GM18507 (cell line): ENCODE measurements at regions not wholly inside any gene's neighbourhood (a gene's known extent, or its start where the extent isn't known, plus 50 kb on each side); places are given as distances from the start of the nearest gene placed in this dataset.
A peak's percentile ranks its signal among the peaks of the same experiment; 100 is the strongest.

Experiments
- DNase-seq: peaks from one replicate; pipeline ENCODE4 v3.0.0; 2011; ENCODE audit warnings: low read depth; ENCODE audit not compliant: insufficient read length; ENCODE audit errors: extremely low spot score
- FAIRE-seq: peaks from 2 replicates; lab custom pipeline; 2011; peaks lifted over from hg19 to GRCh38; lab: Jason Lieb, UNC

DNA sequence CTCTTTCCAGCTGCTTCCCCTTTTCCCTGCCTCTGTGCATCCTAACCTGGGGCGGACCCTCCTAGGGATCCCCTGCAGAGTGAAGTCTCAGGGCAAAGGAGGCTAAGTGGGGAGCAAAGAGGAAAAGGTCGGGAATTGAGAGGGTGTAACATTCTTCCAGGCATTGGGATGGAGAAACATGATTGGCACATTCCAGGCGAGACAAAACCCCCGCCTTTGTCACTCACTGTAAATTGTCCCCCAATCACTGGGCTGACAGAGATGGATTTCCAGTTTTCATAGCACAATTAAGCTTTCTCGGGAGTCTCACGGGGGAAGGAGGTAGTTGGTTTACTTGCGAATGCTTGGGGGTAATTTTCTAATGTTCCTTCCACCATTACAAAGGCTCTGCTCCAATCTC is 74.9 kb downstream of the MIAT start:
- no peak for FAIRE-seq
- no peak for DNase-seq

GRCh38 chr22:26734339-26735018 is 77.1 kb downstream of the MIAT start:
- DNase-seq (no peak), FAIRE-seq (no peak)

DNA sequence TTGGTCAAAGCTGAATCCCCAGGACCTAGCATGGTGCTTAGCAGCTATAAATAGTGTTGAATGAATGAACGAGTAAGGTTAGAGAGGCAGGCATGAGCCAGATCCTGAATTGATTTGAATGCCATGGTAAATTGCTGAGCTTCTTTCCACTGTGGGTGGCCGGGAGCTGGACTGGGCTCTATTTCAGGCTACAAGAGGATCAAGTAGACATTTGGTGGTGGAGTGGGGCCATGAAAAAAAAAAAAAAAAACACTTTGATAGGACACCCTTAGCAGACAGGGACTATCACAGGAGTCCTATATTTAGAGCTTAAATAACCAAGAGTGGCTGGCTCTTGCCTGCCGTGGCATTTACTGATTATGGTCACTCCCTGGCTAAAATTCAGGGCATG is 77.6 kb downstream of the MIAT start:
- no peak for FAIRE-seq
- DNase-seq: no peak

DNA sequence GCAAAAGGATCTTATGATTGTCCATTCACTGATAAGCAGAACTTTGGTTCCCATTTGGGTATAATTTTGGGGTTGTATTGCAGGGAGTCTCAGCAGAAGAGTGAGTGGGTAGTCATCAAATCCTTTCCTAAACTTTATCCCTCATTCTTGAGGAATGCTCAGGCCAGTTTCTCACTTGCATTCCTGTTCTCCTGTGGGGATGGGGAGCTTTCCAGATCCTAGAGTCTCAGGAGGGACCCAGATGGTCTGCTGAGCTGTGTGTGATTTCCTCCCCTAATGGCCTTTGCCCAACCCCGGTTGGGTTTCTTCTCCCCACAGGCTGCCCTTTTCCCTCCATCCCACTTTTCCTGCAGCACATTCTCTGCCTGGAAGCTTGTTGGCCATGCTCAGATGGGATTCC is 79.9 kb downstream of the MIAT start:
- FAIRE-seq (no peak), DNase-seq (no peak)

GRCh38 chr22:26740253-26740652 is 82.9 kb downstream of the MIAT start:
- no peak for FAIRE-seq
- no peak for DNase-seq

DNA sequence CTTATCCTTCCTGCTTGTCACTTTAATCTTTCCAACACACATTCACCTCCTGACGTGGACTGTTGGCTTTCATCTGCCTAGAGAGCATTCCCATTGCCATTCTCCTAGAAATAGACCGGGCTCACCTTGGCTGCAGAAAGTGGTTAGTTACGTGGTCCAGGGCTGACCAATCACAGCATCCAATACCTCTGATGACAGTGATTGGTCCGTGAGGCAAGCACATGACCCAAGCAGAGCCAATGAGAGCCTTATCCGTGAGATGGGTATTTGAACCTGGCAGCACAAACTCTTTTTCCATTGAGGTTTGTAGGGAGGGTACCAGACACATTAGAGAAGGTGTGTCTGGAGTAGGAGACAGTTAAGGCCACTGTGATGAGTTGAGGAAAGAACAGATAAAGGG is 85.8 kb downstream of the MIAT start:
- no peak for FAIRE-seq
- DNase-seq: no peak

- DNase-seq (no peak), FAIRE-seq (no peak)
These were observed 87.8 kb downstream of the MIAT start for GRCh38 chr22:26744892-26745808.

- DNase-seq: no peak
- no peak for FAIRE-seq
These were observed 88.9 kb downstream of the MIAT start for GRCh38 chr22:26746311-26746710.

GRCh38 chr22:26748845-26749244 is 91.5 kb downstream of the MIAT start:
- DNase-seq (no peak), FAIRE-seq (no peak)

DNA sequence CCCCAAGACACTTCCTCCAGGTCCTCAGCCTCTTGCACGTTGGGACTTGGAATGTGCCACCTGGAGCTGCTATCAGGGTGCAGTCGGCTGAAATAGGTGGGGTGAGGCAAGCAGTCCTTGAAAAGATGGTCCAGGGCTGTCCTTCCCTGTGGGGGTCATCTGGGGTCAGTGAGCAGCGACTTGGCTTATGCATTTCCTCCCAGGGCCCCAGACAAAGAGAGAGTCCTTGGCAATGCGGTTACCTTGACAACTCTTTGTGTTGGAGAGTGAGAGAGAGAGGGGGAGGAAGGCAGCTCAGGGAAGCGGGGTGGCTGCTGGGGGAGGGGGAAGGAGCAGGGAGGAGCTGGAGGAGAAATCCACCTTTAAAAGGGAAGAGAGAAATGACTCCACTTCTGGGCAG is 93.8 kb downstream of the MIAT start:
- no peak for FAIRE-seq
- DNase-seq: no peak

DNA sequence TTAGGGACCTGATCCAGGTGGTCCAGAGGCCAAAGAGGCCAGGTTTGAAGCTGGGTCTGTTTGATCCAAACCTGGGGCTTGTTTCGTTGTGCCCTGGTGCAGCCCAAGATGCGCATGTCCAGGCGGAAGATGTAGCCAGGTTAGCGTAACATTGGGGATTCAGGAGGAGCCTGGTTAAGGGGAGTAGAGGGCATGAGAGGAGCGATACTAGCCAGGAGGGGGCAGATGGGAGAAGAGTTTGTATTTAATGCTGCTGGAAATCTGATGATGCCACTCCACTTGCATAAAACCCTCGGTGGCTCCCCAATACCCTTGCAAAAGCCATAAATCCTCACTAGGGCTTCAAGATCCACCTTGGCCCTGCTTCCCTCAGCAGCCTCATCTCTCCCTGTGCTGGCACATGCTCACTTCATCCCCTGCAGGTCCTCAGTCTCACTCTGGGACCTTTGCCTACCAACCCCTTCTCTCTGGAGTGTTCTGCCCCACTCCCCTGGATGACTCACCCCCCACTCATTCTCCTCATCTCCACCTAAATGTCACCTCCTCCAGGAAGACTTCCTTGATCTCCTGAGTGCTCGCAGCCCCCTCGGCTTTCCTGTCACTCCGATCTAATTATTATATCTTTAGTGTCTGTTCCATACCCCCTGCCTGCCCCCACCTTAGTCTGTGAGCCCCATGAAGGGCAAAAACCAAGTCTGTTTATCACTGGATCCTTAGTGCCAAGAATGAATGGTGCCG is 95.9 kb downstream of the MIAT start:
- no peak for FAIRE-seq
- no peak for DNase-seq

DNA sequence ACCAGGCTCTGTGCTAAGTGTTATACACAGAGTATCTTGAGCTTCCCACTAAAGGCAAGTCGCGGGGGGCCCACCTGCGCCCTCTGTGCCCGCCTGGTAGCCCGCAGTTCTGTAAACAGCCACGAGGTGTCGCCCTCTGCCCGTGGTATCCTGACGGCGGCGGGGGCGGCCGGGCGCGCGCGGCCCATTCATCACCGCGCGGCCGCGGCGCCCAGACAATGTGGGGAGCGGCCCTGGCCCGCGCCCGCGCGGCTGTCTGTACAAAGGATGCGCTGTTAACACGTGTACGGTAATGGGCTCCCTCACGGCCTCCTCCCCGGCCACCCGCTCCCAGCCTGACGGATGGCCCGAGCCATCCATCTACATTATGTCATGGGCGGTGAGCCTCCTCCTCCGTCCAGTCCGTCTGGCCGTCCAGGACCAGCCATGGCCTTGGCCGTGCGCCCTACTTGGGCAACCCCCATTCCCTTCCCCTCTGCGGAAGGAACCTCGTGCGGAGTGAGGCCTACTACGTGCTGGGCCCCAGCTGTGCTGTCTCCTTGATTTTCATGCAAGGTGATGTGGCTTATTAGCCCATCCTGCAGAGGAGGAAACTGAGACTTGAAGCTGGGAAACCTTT is 99.4 kb downstream of the MIAT start:
- DNase-seq (peak; percentile 33), FAIRE-seq (no peak)

DNA sequence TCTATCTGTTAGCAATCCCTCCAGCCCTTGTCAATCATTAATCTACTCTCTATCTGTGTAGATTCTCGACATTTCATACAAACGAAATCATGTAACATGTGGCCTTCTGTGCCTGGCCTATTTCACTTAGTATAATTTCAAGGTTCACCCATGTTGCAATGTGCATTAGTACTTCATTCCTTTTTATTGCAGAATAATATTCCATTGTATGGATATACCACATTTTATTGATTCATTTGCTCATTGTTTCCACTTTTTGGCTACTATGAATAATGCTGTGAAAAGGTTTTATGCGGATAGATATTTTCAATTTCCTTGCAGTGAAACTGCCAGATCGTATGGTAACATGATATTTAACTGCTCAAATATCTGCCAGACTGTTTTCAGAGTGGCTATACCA is 100.1 kb downstream of the MIAT start:
- no peak for FAIRE-seq
- DNase-seq: no peak

DNA sequence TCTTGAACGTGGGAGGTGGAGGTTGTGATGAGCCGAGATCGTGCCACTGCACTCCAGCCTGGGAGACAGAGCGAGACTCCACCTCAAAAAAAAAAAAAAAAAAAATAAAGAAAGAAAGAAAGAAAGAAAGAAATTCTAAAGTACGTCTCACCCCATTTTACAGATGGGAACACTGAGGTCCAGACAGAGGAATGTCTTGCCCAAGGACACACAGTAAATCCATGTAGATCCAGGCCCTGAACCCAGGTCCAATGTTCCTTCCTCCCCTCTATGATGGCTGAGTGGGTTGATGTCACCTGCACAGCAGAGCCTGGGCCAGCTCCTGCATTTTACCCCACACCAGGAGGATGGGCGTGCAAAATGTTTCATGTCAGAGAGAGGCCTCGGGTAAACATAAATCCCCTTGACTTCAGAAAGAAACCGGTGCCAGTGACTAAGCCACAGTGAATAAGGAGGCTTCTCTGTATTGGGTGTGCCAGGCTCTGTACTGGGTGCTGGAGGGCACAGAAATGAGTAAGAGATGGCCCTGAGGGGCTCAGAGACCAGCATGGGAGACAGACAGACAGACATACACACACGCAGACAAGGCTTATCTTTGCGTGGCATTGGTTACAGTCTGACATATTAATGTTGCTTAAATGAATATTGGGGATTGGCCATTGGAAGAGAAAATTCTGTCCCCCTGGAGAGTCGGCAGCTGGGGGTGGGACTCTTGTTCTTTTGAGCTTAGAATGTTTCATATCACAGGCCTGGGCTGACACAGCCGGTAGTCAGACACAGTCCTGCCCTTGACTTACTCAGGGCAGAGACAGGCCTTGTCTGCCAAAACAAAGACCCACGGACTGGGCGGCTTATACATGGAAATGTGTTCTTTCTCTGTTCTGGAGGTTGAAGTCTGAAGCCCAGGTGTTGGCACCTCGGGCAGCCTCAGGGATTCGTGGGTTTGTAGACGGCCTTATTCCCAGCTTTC is 105.4 kb downstream of the MIAT start:
- FAIRE-seq (no peak), DNase-seq (no peak)

DNA sequence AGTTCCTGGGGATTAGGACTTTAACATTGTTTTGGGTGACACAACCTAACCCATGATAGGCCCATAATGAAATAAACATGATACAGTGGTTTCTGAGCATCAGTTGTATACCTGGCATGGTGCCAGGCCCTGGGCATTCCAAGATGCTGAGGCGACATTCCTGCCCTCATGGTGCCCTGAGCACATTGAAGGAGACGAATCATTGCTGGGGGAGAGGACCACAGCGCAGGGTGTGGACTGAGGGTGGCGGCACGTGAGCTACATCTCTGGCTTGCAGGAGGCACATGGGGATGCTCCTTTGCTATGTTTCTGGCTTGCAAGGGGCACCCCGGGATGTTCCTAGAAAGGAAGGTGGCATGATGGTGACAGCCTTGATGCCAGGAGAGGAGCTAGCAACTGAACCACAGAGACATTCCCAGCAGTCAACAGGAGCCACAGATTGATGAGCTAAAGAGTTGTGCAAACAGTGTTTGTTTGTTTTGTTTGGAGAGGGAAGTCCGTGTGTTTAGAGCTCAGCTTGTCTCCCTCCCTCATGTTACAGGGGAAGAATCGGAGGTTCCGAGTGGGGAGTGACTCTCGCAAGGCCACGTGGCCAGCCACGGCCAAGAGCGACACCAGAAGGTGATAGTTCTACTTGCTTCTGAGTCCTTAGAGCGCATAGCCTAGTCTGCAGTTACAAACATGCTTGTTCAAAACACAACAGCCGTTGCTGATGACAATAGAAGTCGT is 106.4 kb downstream of the MIAT start:
- no peak for FAIRE-seq
- no peak for DNase-seq

DNA sequence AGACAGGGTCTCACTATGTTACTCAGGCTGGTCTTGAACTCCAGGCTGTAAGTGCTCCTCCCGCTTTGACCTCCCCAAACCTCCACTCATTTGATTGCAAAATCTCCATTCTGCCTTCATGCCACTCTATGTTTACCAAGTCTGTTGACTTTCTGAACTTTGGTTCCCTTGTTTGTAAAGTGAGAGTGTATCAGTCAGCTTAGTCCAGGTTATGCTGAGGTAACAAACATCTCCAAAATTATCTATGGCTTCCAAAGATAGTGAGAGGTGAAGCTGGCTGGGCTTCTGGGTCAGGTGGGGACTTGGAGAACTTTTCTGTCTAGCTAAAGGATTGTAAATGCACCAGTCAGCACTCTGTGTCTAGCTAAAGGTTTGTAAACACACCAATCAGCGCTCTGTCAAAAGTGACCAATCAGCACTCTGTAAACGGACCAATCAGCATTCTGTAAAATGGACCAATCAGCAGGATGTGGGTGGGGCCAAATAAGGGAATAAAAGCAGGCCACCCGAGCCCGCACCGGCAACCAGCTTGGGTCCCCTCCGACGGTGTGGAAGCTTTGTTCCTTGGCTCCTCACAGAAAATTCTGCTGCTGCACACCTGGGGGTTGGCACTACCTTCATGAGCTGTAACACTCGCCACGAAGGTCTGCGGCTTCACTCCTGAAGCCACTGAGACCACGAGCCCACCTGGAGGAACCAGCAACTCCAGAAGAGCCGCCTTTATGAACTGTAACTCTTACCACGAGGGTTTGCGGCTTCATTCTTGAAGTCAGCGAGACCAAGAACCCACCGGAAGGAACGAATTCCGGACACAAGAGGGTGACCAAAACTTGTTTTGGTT is 109.3 kb downstream of the MIAT start:
- FAIRE-seq (no peak), DNase-seq (no peak)

GRCh38 chr22:26767351-26768155 is 110.2 kb downstream of the MIAT start:
- DNase-seq (no peak), FAIRE-seq (no peak)
